ENCODE measurements at regions not wholly inside any gene's neighbourhood (a gene's known extent, or its start where the extent isn't known, plus 50 kb on each side); places are given as distances from the start of the nearest gene placed in this dataset.

- DNase-seq = no peak
- H3K27me3 ChIP-seq (ENCODE audit: control insufficient read depth, insufficient read depth, low read length) = no peaks in the 10 kb centered on the region
- FAIRE-seq = no peak
- TF ChIP-seq, protein P1, sequence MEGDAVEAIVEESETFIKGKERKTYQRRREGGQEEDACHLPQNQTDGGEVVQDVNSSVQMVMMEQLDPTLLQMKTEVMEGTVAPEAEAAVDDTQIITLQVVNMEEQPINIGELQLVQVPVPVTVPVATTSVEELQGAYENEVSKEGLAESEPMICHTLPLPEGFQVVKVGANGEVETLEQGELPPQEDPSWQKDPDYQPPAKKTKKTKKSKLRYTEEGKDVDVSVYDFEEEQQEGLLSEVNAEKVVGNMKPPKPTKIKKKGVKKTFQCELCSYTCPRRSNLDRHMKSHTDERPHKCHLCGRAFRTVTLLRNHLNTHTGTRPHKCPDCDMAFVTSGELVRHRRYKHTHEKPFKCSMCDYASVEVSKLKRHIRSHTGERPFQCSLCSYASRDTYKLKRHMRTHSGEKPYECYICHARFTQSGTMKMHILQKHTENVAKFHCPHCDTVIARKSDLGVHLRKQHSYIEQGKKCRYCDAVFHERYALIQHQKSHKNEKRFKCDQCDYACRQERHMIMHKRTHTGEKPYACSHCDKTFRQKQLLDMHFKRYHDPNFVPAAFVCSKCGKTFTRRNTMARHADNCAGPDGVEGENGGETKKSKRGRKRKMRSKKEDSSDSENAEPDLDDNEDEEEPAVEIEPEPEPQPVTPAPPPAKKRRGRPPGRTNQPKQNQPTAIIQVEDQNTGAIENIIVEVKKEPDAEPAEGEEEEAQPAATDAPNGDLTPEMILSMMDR (IDR thresholded peaks at IDR 0.05; ENCODE audit: borderline replicate concordance, extremely low read depth, insufficient read depth) = no peak
- H3K9ac ChIP-seq (ENCODE audit: low read length in 3 of 3) = no peak overlapping the region
- no peaks in the 10 kb centered on the region for H3K9me3 ChIP-seq (ENCODE audit: control insufficient read depth in 2 of 3, insufficient read depth in 1 of 3, low read length in 3 of 3)
- H3K27ac ChIP-seq (ENCODE audit: low read depth in 2 of 2, low read length in 2 of 2) = no peak overlapping the region
- no peaks in the 10 kb centered on the region for H3K4me1 ChIP-seq (ENCODE audit: control insufficient read depth in 2 of 3, insufficient read depth in 2 of 3, low read depth in 1 of 3, low read length in 3 of 3)
- H3K4me3 ChIP-seq (ENCODE audit: low read length in 3 of 3) = no peak overlapping the region
- no peaks in the 10 kb centered on the region for H3K36me3 ChIP-seq (ENCODE audit: control insufficient read depth in 2 of 3, insufficient read depth in 3 of 3, low read length in 3 of 3)
- intact Hi-C loops (cut with DNase I) = no loop called here
Observed at GRCh38 chr15:66951531-66952320, 113.7 kb upstream of the SMAD3 start.

DNA sequence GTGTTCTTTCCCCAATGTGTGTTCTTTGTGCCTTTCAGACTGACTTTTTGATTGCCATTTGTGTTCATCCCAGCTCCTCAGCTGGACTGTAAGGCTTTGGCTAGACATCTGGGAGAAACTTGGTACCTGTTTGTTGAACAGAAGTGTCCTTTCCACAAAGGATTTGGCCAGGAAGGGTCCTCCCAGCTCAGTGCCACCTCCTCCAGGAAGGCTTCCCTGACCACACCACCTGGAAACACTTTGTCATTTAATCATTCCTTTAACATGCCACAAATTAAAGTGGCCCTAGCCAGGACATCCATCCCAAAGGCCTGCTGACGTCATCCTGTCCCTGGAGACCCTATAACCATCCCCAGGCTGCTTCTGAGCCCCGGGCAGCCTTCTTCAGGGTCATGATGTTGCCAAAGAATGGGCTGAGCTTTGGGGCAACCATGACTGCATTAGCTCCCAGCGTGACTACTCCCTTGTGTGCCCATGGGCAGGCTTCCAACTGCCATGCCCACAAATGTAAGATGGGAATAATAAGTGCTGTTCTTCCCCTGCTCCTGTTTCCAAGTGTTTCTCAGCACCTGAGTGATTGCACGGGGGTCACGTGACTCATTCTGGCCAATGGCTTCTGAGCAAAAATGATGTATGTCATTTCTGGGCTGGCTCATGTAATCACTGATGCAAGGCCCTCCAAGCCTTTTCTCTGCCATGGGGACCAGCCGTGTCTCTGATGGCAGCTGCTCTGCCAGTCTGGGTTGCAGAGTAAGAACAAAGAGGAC is 112.5 kb upstream of the SMAD3 start:
- Histone ChIP-seq H3K4me3 (ENCODE audit: low read length in 3 of 3) (no peak overlapping the region), H3K36me3 (ENCODE audit: control insufficient read depth in 2 of 3, insufficient read depth in 3 of 3, low read length in 3 of 3) (no peaks in the 10 kb centered on the region), H3K9me3 (ENCODE audit: control insufficient read depth in 2 of 3, insufficient read depth in 1 of 3, low read length in 3 of 3) (no peaks in the 10 kb centered on the region), H3K9ac (ENCODE audit: low read length in 3 of 3) (no peak overlapping the region), H3K27ac (ENCODE audit: low read depth in 2 of 2, low read length in 2 of 2) (no peak overlapping the region), H3K27me3 (ENCODE audit: control insufficient read depth, insufficient read depth, low read length) (no peaks in the 10 kb centered on the region), H3K4me1 (ENCODE audit: control insufficient read depth in 2 of 3, insufficient read depth in 2 of 3, low read depth in 1 of 3, low read length in 3 of 3) (no peaks in the 10 kb centered on the region)
- intact Hi-C loops (cut with DNase I) = no loop called here
- no peak for DNase-seq
- TF ChIP-seq, protein P1 (IDR thresholded peaks at IDR 0.05; ENCODE audit: borderline replicate concordance, extremely low read depth, insufficient read depth) = no peak
- FAIRE-seq = no peak

GRCh38 chr15:66953523-66954229 is 111.7 kb upstream of the SMAD3 start:
- no peak overlapping the region for H3K4me3 ChIP-seq (ENCODE audit: low read length in 3 of 3)
- no peak overlapping the region for H3K27ac ChIP-seq (ENCODE audit: low read depth in 2 of 2, low read length in 2 of 2)
- H3K9me3 ChIP-seq (ENCODE audit: control insufficient read depth in 2 of 3, insufficient read depth in 1 of 3, low read length in 3 of 3) = no peaks in the 10 kb centered on the region
- H3K4me1 ChIP-seq (ENCODE audit: control insufficient read depth in 2 of 3, insufficient read depth in 2 of 3, low read depth in 1 of 3, low read length in 3 of 3) = no peaks in the 10 kb centered on the region
- no peak overlapping the region for H3K9ac ChIP-seq (ENCODE audit: low read length in 3 of 3)
- no peak for DNase-seq
- TF ChIP-seq, protein P1 (IDR thresholded peaks at IDR 0.05; ENCODE audit: borderline replicate concordance, extremely low read depth, insufficient read depth) = no peak
- no peaks in the 10 kb centered on the region for H3K27me3 ChIP-seq (ENCODE audit: control insufficient read depth, insufficient read depth, low read length)
- no peak for FAIRE-seq
- no peaks in the 10 kb centered on the region for H3K36me3 ChIP-seq (ENCODE audit: control insufficient read depth in 2 of 3, insufficient read depth in 3 of 3, low read length in 3 of 3)
- intact Hi-C loops (cut with DNase I) = no loop called here
